ENCODE measurements at regions not wholly inside any gene's neighbourhood (a gene's known extent, or its start where the extent isn't known, plus 50 kb on each side); places are given as distances from the start of the nearest gene placed in this dataset.

DNA sequence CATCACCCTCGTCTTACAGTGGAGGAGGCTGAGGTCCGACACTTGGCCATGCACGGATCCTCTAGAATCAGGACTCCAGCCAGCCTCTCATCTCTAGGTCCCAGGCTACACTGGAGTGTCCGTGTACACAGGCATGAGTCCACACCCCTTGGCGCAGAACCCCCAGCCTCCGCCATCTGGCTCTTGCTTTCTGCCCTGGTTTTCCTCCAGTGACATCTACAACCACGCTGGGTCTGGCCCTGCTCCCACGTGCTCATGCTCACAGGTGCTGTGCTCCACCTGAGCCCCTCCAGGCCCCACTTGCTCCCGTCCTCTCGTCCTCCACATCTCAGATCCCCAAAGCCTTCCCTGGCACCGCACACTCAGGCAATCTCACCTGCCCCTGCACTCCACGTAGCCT lies 260.8 kb downstream of the ENGASE start:
- POLR2A ChIA-PET: no interaction called here
- CTCF ChIA-PET: interaction anchor here (0.6 kb wide), 1 partner anchor 56 kb away, joined by 4 read pairs; no protein-coding TSS in a partner anchor
- TF ChIP-seq, protein P1, sequence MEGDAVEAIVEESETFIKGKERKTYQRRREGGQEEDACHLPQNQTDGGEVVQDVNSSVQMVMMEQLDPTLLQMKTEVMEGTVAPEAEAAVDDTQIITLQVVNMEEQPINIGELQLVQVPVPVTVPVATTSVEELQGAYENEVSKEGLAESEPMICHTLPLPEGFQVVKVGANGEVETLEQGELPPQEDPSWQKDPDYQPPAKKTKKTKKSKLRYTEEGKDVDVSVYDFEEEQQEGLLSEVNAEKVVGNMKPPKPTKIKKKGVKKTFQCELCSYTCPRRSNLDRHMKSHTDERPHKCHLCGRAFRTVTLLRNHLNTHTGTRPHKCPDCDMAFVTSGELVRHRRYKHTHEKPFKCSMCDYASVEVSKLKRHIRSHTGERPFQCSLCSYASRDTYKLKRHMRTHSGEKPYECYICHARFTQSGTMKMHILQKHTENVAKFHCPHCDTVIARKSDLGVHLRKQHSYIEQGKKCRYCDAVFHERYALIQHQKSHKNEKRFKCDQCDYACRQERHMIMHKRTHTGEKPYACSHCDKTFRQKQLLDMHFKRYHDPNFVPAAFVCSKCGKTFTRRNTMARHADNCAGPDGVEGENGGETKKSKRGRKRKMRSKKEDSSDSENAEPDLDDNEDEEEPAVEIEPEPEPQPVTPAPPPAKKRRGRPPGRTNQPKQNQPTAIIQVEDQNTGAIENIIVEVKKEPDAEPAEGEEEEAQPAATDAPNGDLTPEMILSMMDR (IDR thresholded peaks at IDR 0.05; ENCODE audit: insufficient read depth, low read depth, low read length): no peak
- no peak for DNase-seq (ENCODE audit: low read depth)
- no peaks in the 10 kb centered on the region for H3K36me3 ChIP-seq (ENCODE audit: control insufficient read depth, insufficient read depth, low read length)
- no peak overlapping the region for H3K4me3 ChIP-seq (ENCODE audit: low read depth, low read length)
- no peaks in the 10 kb centered on the region for H3K27me3 ChIP-seq (ENCODE audit: control insufficient read depth, insufficient read depth, low read length)

DNA sequence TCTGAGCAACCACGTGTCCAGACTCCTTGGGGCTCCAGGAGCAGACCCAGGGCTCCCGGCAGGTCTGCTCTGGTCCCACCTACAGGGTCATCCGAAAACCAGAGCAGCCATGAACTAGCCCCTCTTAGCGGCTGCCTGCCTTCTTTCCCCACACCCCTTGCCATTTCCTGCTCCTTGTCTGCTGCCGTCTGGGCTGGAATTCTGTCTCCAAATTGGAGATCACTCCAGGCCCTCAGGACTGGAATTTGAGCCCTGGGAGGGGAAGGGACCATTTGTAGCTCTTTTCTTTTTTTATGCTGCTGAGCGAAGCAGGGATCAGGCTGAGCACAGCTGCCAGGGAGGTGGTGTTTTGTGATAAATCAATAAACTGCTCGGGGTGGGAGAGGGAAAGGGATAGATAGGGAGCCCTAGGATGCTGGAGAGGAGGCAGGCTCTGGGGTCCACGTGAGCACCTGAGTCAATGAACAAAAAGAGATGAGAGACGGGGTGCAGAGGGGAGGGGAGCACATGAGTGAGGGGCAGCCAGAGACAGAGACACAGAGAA lies 257.5 kb downstream of the ENGASE start:
- DNase-seq (ENCODE audit: low read depth): no peak
- no peaks in the 10 kb centered on the region for H3K36me3 ChIP-seq (ENCODE audit: control insufficient read depth, insufficient read depth, low read length)
- TF ChIP-seq, protein P1 (IDR thresholded peaks at IDR 0.05; ENCODE audit: insufficient read depth, low read depth, low read length): no peak
- H3K27me3 ChIP-seq (ENCODE audit: control insufficient read depth, insufficient read depth, low read length): no peaks in the 10 kb centered on the region
- POLR2A ChIA-PET: no interaction called here
- CTCF ChIA-PET: no interaction called here
- no peak overlapping the region for H3K4me3 ChIP-seq (ENCODE audit: low read depth, low read length)

DNA sequence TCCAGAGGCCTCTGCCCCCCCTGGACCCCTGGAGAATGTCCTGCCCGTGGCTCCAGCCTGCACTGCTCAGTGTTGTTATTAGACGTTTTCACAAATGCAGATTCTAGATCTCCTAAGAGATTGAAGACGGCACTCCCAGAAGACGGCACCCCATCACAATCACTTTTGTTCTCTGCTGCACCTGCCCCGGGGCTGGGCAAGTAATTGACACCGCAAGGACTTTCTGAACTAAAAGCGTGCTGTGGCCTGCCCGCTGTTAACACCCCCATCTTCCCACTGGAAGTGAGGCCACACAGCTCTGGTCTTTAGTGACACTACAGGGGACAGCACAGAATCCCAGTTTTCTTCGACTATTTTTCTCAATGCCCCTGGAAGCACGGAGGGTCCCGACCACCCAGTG lies 256.9 kb downstream of the ENGASE start:
- H3K27me3 ChIP-seq (ENCODE audit: control insufficient read depth, insufficient read depth, low read length): no peaks in the 10 kb centered on the region
- no peak for DNase-seq (ENCODE audit: low read depth)
- no peaks in the 10 kb centered on the region for H3K36me3 ChIP-seq (ENCODE audit: control insufficient read depth, insufficient read depth, low read length)
- ChIA-PET POLR2A (no interaction called here), CTCF (no interaction called here)
- H3K4me3 ChIP-seq (ENCODE audit: low read depth, low read length): no peak overlapping the region
- TF ChIP-seq, protein P1 (IDR thresholded peaks at IDR 0.05; ENCODE audit: insufficient read depth, low read depth, low read length): no peak

DNA sequence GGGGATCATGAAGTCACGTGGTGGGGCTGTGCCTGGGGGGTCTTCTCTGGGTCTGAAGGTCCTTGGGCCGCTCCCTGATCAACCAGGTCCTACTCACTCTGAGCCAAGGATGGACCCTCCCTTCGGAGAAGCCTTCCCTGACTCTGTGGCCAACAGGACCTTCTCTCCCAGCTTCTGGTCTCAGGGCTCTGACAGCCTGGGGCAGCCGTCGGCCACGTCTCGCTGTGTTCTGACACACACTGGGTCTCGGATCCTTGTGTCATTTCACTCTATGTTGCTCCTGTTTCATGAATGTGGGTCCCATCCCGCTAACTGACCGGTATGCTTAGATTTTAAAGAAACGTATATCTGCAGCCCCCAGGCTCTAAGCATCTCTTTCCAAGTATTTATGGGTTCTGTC lies 256.1 kb downstream of the ENGASE start:
- Histone ChIP-seq H3K27me3 (ENCODE audit: control insufficient read depth, insufficient read depth, low read length) (no peaks in the 10 kb centered on the region), H3K36me3 (ENCODE audit: control insufficient read depth, insufficient read depth, low read length) (no peaks in the 10 kb centered on the region), H3K4me3 (ENCODE audit: low read depth, low read length) (no peak overlapping the region)
- ChIA-PET CTCF (no interaction called here), POLR2A (no interaction called here)
- DNase-seq (ENCODE audit: low read depth): no peak
- TF ChIP-seq, protein P1 (IDR thresholded peaks at IDR 0.05; ENCODE audit: insufficient read depth, low read depth, low read length): no peak

DNA sequence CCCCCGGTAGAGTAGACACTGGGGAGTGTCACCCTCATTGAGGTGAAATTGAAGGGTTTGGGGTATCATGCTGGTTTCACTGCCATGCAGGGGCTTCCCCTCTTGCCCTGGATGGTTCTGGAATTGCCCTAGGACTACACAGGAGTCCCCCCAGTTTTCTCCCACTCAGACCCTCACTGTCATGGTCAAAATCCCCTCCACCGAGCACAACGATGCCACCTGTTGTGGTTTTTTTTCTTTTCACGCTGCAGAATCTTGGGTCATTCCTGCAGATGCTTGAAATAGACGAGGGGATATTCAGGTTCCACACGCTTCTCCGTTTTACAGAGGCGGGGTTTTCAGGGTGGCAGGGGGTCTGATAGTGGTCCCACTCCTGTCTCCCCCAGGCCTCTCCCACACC lies 255.6 kb downstream of the ENGASE start:
- Histone ChIP-seq H3K4me3 (ENCODE audit: low read depth, low read length) (no peak overlapping the region), H3K36me3 (ENCODE audit: control insufficient read depth, insufficient read depth, low read length) (no peaks in the 10 kb centered on the region), H3K27me3 (ENCODE audit: control insufficient read depth, insufficient read depth, low read length) (no peaks in the 10 kb centered on the region)
- ChIA-PET POLR2A (no interaction called here), CTCF (no interaction called here)
- TF ChIP-seq, protein P1 (IDR thresholded peaks at IDR 0.05; ENCODE audit: insufficient read depth, low read depth, low read length): no peak
- no peak for DNase-seq (ENCODE audit: low read depth)

All from BJ (cell line).